PC-3 (cell line): ENCODE measurements at regions not wholly inside any gene's neighbourhood (a gene's known extent, or its start where the extent isn't known, plus 50 kb on each side); places are given as distances from the start of the nearest gene placed in this dataset.

Experiments
- ATAC-seq: fragments of 200-7000 bp; cut with Tn5 transposase; 2 replicates; pipeline ENCODE4 v1.9.1; 2020; ENCODE audit warnings: mild to moderate bottlenecking, moderate library complexity
- BruUV-seq: library from RNA; stranded (reverse); fragments of 400-500 nt; replicated peaks from 2 replicates; lab custom pipeline; 2021; lab: Mats Ljungman, UMichigan
- CTCF ChIA-PET: fragments of 300-600 bp; sonication (Branson Sonifier 250); formaldehyde crosslinking; loops from one replicate; lab custom pipeline; 2022; ENCODE audit warnings: antibody characterized with exemption; lab: Charles Lee
- POLR2A ChIA-PET: fragments of 300-600 bp; sonication (Branson Sonifier 250); formaldehyde crosslinking; loops from one replicate; lab custom pipeline; 2022; ENCODE audit warnings: antibody characterized with exemption; ENCODE audit not compliant: unreplicated experiment; lab: Charles Lee
- DNase-seq: peaks from one replicate; pipeline ENCODE4 v3.0.0-alpha.2; 2015
- H2AFZ ChIP-seq: fragments of 300-600 bp; sonication (generic); 2 replicates; pipeline ENCODE4 v1.6.0; 2016; ENCODE audit warnings: antibody characterized with exemption, low read length
- H3F3A ChIP-seq: fragments of 300-600 bp; sonication (generic); one replicate; pipeline ENCODE4 v1.6.0; 2017; ENCODE audit warnings: antibody characterized with exemption, low read length, control low read depth, mild to moderate bottlenecking; ENCODE audit not compliant: unreplicated experiment
- H3K27ac ChIP-seq: fragments of 300-600 bp; sonication (generic); 2 replicates; pipeline ENCODE4 v1.5.1; 2016; ENCODE audit warnings: mild to moderate bottlenecking, low read length
- H3K27me3 ChIP-seq: fragments of 300-600 bp; sonication (generic); 2 replicates; pipeline ENCODE4 v1.6.1; 2016; ENCODE audit warnings: low read length, mixed read lengths
- H3K36me3 ChIP-seq: fragments of 300-600 bp; sonication (generic); 2 replicates; pipeline ENCODE4 v1.6.1; 2016; ENCODE audit warnings: low read depth, mixed run types, low read length, mixed read lengths
- H3K4me1 ChIP-seq: fragments of 300-600 bp; sonication (generic); 2 replicates; pipeline ENCODE4 v1.5.1; 2016; ENCODE audit warnings: low read length; ENCODE audit not compliant: insufficient read depth
- H3K4me2 ChIP-seq: fragments of 300-600 bp; sonication (generic); 2 replicates; pipeline ENCODE4 v1.6.0; 2016; ENCODE audit warnings: low read length
- H3K4me3 ChIP-seq: fragments of 300-600 bp; sonication (generic); 2 replicates; pipeline ENCODE4 v1.5.1; 2016; ENCODE audit warnings: mild to moderate bottlenecking, low read length, mixed read lengths
- H3K79me2 ChIP-seq: fragments of 300-600 bp; sonication (generic); 2 replicates; pipeline ENCODE4 v1.6.1; 2017; ENCODE audit warnings: low read length, mixed read lengths
- H3K9ac ChIP-seq: fragments of 300-600 bp; sonication (generic); 2 replicates; pipeline ENCODE4 v1.6.0; 2016; ENCODE audit warnings: mild to moderate bottlenecking, low read length
- H3K9me2 ChIP-seq: fragments of 300-600 bp; sonication (generic); replicated peaks from 2 replicates; pipeline ENCODE4 v1.6.1; 2016; ENCODE audit warnings: mixed run types, low read length, mixed read lengths
- H3K9me3 ChIP-seq: fragments of 300-600 bp; sonication (generic); 2 replicates; pipeline ENCODE4 v1.6.1; 2016; ENCODE audit warnings: low read length, mixed read lengths
- H4K20me1 ChIP-seq: fragments of 300-600 bp; sonication (generic); 2 replicates; pipeline ENCODE4 v1.6.1; 2016; ENCODE audit warnings: low read length, mixed read lengths
- CTCF ChIP-seq: fragments of 300-600 bp; sonication (generic); conservative IDR thresholded peaks from 2 replicates; pipeline ENCODE4 v1.5.1; 2017; ENCODE audit warnings: antibody characterized with exemption, low read depth, mild to moderate bottlenecking, low read length
- EZH2 ChIP-seq: fragments of 300-600 bp; sonication (generic); IDR thresholded peaks from one replicate; pipeline ENCODE4 v1.6.1; 2017; ENCODE audit warnings: antibody characterized with exemption, mild to moderate bottlenecking, low read length; ENCODE audit not compliant: unreplicated experiment
- EZH2phosphoT487 ChIP-seq: fragments of 300-600 bp; sonication (generic); IDR thresholded peaks from 2 replicates; pipeline ENCODE4 v1.6.1; 2018; ENCODE audit warnings: mild to moderate bottlenecking, antibody characterized with exemption, low read length, borderline replicate concordance
- intact Hi-C: fragments of 100-400 bp; cut with micrococcal nuclease; formaldehyde crosslinking; loops from 2 replicates; pipeline ENCODE4 v1.9.0; 2023

- no peak overlapping the region for H3K4me2 ChIP-seq
- no peaks in the 10 kb centered on the region for H3K9me2 ChIP-seq
- no peak overlapping the region for H3K27ac ChIP-seq
- no peak overlapping the region for H3K9ac ChIP-seq
- no peaks in the 10 kb centered on the region for H3K9me3 ChIP-seq
- peaks cover 27% of the 10 kb centered on the region for H3K27me3 ChIP-seq
- no peaks in the 10 kb centered on the region for H3K36me3 ChIP-seq
- ChIA-PET POLR2A (no interaction called here), CTCF (no interaction called here)
- no peak for ATAC-seq
- H3K4me1 ChIP-seq: no peaks in the 10 kb centered on the region
- intact Hi-C loops: no loop called here
- H3K4me3 ChIP-seq: no peak overlapping the region
- H3K79me2 ChIP-seq: no peaks in the 10 kb centered on the region
- H2AFZ ChIP-seq: no peak overlapping the region
- DNase-seq: no peak
- no TSS peak for BruUV-seq
- TF ChIP-seq CTCF (no peak), EZH2 (no peak), EZH2phosphoT487 (no peak)
- no peaks in the 10 kb centered on the region for H3F3A ChIP-seq
- H4K20me1 ChIP-seq: no peaks in the 10 kb centered on the region
Observed at GRCh38 chr12:22979854-22980469, 355.0 kb downstream of the ETNK1 start.

- TF ChIP-seq CTCF: no peak
- no peak for TF ChIP-seq EZH2
- TF ChIP-seq EZH2phosphoT487: no peak
- no peaks in the 10 kb centered on the region for H3K4me1 ChIP-seq
- H3K27me3 ChIP-seq: peaks cover 27% of the 10 kb centered on the region
- H2AFZ ChIP-seq: no peak overlapping the region
- ChIA-PET CTCF (no interaction called here), POLR2A (no interaction called here)
- H3K4me3 ChIP-seq: no peak overlapping the region
- no peaks in the 10 kb centered on the region for H3K79me2 ChIP-seq
- no peaks in the 10 kb centered on the region for H3K9me2 ChIP-seq
- no peaks in the 10 kb centered on the region for H3K9me3 ChIP-seq
- H3F3A ChIP-seq: no peaks in the 10 kb centered on the region
- H3K9ac ChIP-seq: no peak overlapping the region
- H3K36me3 ChIP-seq: no peaks in the 10 kb centered on the region
- no peak overlapping the region for H3K27ac ChIP-seq
- BruUV-seq: no TSS peak
- H4K20me1 ChIP-seq: no peaks in the 10 kb centered on the region
- intact Hi-C loops: no loop called here
- ATAC-seq (no peak), DNase-seq (no peak)
- H3K4me2 ChIP-seq: no peak overlapping the region
Observed at GRCh38 chr12:22981711-22982110, 356.7 kb downstream of the ETNK1 start.

GRCh38 chr12:22982635-22983034, 357.7 kb downstream of the ETNK1 start:
- Histone ChIP-seq H3K27me3 (peaks cover 27% of the 10 kb centered on the region), H2AFZ (no peak overlapping the region), H3K27ac (no peak overlapping the region), H3K36me3 (no peaks in the 10 kb centered on the region), H3K4me3 (no peak overlapping the region), H4K20me1 (no peaks in the 10 kb centered on the region), H3K4me2 (no peak overlapping the region), H3K9ac (no peak overlapping the region), H3F3A (no peaks in the 10 kb centered on the region), H3K9me2 (no peaks in the 10 kb centered on the region), H3K4me1 (no peaks in the 10 kb centered on the region), H3K9me3 (no peaks in the 10 kb centered on the region), H3K79me2 (no peaks in the 10 kb centered on the region)
- CTCF ChIA-PET: no interaction called here
- POLR2A ChIA-PET: no interaction called here
- no peak for ATAC-seq
- BruUV-seq: no TSS peak
- intact Hi-C loops: no loop called here
- TF ChIP-seq CTCF (no peak), EZH2 (no peak), EZH2phosphoT487 (no peak)
- DNase-seq: no peak
